ENCODE measurements at regions not wholly inside any gene's neighbourhood (a gene's known extent, or its start where the extent isn't known, plus 50 kb on each side); places are given as distances from the start of the nearest gene placed in this dataset.
A peak's percentile ranks its signal among the peaks of the same experiment; 100 is the strongest.

GRCh38 chr3:459311-459670 is 262.7 kb downstream of the CHL1 start:
- no peak for DNase-seq (ENCODE audit: low spot score)

GRCh38 chr3:461006-461405 is 264.4 kb downstream of the CHL1 start:
- no peak for DNase-seq (ENCODE audit: low spot score)

- DNase-seq (ENCODE audit: low spot score) = no peak
These were observed 266.3 kb downstream of the CHL1 start for GRCh38 chr3:462851-463250.

- DNase-seq (ENCODE audit: low spot score) = no peak
These were observed 267.0 kb downstream of the CHL1 start for GRCh38 chr3:463252-464192.

- DNase-seq (ENCODE audit: low spot score) = no peak
These were observed 267.7 kb downstream of the CHL1 start for GRCh38 chr3:464255-464654.

GRCh38 chr3:468172-468571 is 271.6 kb downstream of the CHL1 start:
- peak; percentile 24 for DNase-seq (ENCODE audit: low spot score)

- no peak for DNase-seq (ENCODE audit: low spot score)
These were observed 276.7 kb downstream of the CHL1 start for GRCh38 chr3:473033-473800.

GRCh38 chr3:474828-475227 is 278.3 kb downstream of the CHL1 start:
- no peak for DNase-seq (ENCODE audit: low spot score)

GRCh38 chr3:480070-480469 is 283.5 kb downstream of the CHL1 start:
- no peak for DNase-seq (ENCODE audit: low spot score)

- DNase-seq (ENCODE audit: low spot score) = no peak
These were observed 284.5 kb downstream of the CHL1 start for GRCh38 chr3:481111-481510.

- DNase-seq (ENCODE audit: low spot score) = peak; percentile 22
These were observed 285.1 kb downstream of the CHL1 start for GRCh38 chr3:481680-482079.

GRCh38 chr3:482479-482878 is 285.9 kb downstream of the CHL1 start:
- DNase-seq (ENCODE audit: low spot score) = no peak

GRCh38 chr3:484341-484740 is 287.8 kb downstream of the CHL1 start:
- DNase-seq (ENCODE audit: low spot score) = no peak

GRCh38 chr3:487614-488013 is 291.1 kb downstream of the CHL1 start:
- no peak for DNase-seq (ENCODE audit: low spot score)

GRCh38 chr3:492586-493316 is 296.2 kb downstream of the CHL1 start:
- DNase-seq (ENCODE audit: low spot score) = no peak

- DNase-seq (ENCODE audit: low spot score) = no peak
These were observed 297.6 kb downstream of the CHL1 start for GRCh38 chr3:494190-494589.

GRCh38 chr3:498487-498886 is 301.9 kb downstream of the CHL1 start:
- no peak for DNase-seq (ENCODE audit: low spot score)

GRCh38 chr3:499001-499761 is 302.6 kb downstream of the CHL1 start:
- no peak for DNase-seq (ENCODE audit: low spot score)

GRCh38 chr3:502486-502885 is 305.9 kb downstream of the CHL1 start:
- no peak for DNase-seq (ENCODE audit: low spot score)

- DNase-seq (ENCODE audit: low spot score) = no peak
These were observed 316.7 kb downstream of the CHL1 start for GRCh38 chr3:513301-513700.

- DNase-seq (ENCODE audit: low spot score) = no peak
These were observed 317.6 kb downstream of the CHL1 start for GRCh38 chr3:514192-514591.

- no peak for DNase-seq (ENCODE audit: low spot score)
These were observed 322.5 kb downstream of the CHL1 start for GRCh38 chr3:519026-519425.

Data from Ammon's horn (tissue), 1 donor.